ENCODE measurements at regions not wholly inside any gene's neighbourhood (a gene's known extent, or its start where the extent isn't known, plus 50 kb on each side); places are given as distances from the start of the nearest gene placed in this dataset.

GRCh38 chr6:67121115-67121514 lies 1414.1 kb upstream of the EYS start:
- no peak for TF ChIP-seq SP1 (IDR thresholded peaks at IDR 0.05)
- no peak for TF ChIP-seq ELF4 (IDR thresholded peaks at IDR 0.05)
- no peak for TF ChIP-seq FOXM1 (IDR thresholded peaks at IDR 0.05; ENCODE audit: borderline replicate concordance)
- TF ChIP-seq FOXK2 (IDR thresholded peaks at IDR 0.05) = no peak
- TF ChIP-seq FOXA1 (IDR thresholded peaks at IDR 0.05) = no peak
- TF ChIP-seq ZNF384 (IDR thresholded peaks at IDR 0.05) = no peak
- TF ChIP-seq SUZ12 (IDR thresholded peaks at IDR 0.05) = no peak
- TF ChIP-seq BHLHE40 (IDR thresholded peaks at IDR 0.05; ENCODE audit: borderline replicate concordance) = no peak
- no peak for TF ChIP-seq TARDBP (IDR thresholded peaks at IDR 0.05)
- TF ChIP-seq LEF1 (IDR thresholded peaks at IDR 0.05; ENCODE audit: borderline replicate concordance) = no peak
- no peak for TF ChIP-seq NFRKB (IDR thresholded peaks at IDR 0.05)
- TF ChIP-seq ARNT (IDR thresholded peaks at IDR 0.05) = no peak
- TF ChIP-seq PKNOX1 (IDR thresholded peaks at IDR 0.05) = no peak
- no peak for TF ChIP-seq HDGF (IDR thresholded peaks at IDR 0.05; ENCODE audit: borderline replicate concordance)
